ENCODE measurements at regions not wholly inside any gene's neighbourhood (a gene's known extent, or its start where the extent isn't known, plus 50 kb on each side); places are given as distances from the start of the nearest gene placed in this dataset.

GRCh38 chr16:65301029-65301428, 179.2 kb upstream of the CDH11 start:
- POLR2A ChIA-PET, result no interaction called here
- no peak overlapping the region for H3K4me2 ChIP-seq (ENCODE audit: low read length)
- intact Hi-C loops (cut with micrococcal nuclease; ENCODE audit: unreplicated experiment), result no loop called here
- CTCF ChIA-PET (ENCODE audit: unreplicated experiment), result no interaction called here
- H3K79me2 ChIP-seq (ENCODE audit: insufficient read depth, low read depth, low read length), result no peaks in the 10 kb centered on the region
- TF ChIP-seq EZH2phosphoT487 (IDR thresholded peaks at IDR 0.05; ENCODE audit: borderline replicate concordance, low read depth, low read length), result no peak
- TF ChIP-seq CTCF (conservative IDR thresholded peaks at IDR 0.05; ENCODE audit: low read length), result no peak
- H3K4me1 ChIP-seq (ENCODE audit: insufficient read depth, low read length, poor library complexity, severe bottlenecking), result no peaks in the 10 kb centered on the region
- H3K4me3 ChIP-seq (ENCODE audit: low read depth, low read length, poor library complexity, severe bottlenecking), result no peak overlapping the region
- H3K9me3 ChIP-seq (ENCODE audit: low read length), result no peaks in the 10 kb centered on the region
- no TSS peak for BruUV-seq (replicated peaks)
- no peak overlapping the region for H2AFZ ChIP-seq (ENCODE audit: low read length)
- H3K36me3 ChIP-seq (ENCODE audit: insufficient read depth, low read length), result no peaks in the 10 kb centered on the region
- no peak for DNase-seq (ENCODE audit: low spot score)
- H4K20me1 ChIP-seq (ENCODE audit: insufficient read depth, low read length), result no peaks in the 10 kb centered on the region
- H3K27ac ChIP-seq (ENCODE audit: low read depth, low read length, poor library complexity, severe bottlenecking), result no peak overlapping the region
- H3K9me2 ChIP-seq (ENCODE audit: insufficient read depth, low read length), result no peaks in the 10 kb centered on the region

- H3K27ac ChIP-seq (ENCODE audit: low read depth, low read length, poor library complexity, severe bottlenecking), result no peak overlapping the region
- no peaks in the 10 kb centered on the region for H3K9me2 ChIP-seq (ENCODE audit: insufficient read depth, low read length)
- no peak overlapping the region for H2AFZ ChIP-seq (ENCODE audit: low read length)
- H3K4me3 ChIP-seq (ENCODE audit: low read depth, low read length, poor library complexity, severe bottlenecking), result no peak overlapping the region
- no peaks in the 10 kb centered on the region for H3K9me3 ChIP-seq (ENCODE audit: low read length)
- BruUV-seq (replicated peaks), result no TSS peak
- no peaks in the 10 kb centered on the region for H3K36me3 ChIP-seq (ENCODE audit: insufficient read depth, low read length)
- intact Hi-C loops (cut with micrococcal nuclease; ENCODE audit: unreplicated experiment), result no loop called here
- ChIA-PET POLR2A (no interaction called here), CTCF (ENCODE audit: unreplicated experiment) (no interaction called here)
- no peaks in the 10 kb centered on the region for H3K4me1 ChIP-seq (ENCODE audit: insufficient read depth, low read length, poor library complexity, severe bottlenecking)
- no peaks in the 10 kb centered on the region for H3K79me2 ChIP-seq (ENCODE audit: insufficient read depth, low read depth, low read length)
- H4K20me1 ChIP-seq (ENCODE audit: insufficient read depth, low read length), result no peaks in the 10 kb centered on the region
- H3K4me2 ChIP-seq (ENCODE audit: low read length), result no peak overlapping the region
- DNase-seq (ENCODE audit: low spot score), result no peak
- TF ChIP-seq CTCF (conservative IDR thresholded peaks at IDR 0.05; ENCODE audit: low read length) (no peak), EZH2phosphoT487 (IDR thresholded peaks at IDR 0.05; ENCODE audit: borderline replicate concordance, low read depth, low read length) (no peak)
Measured at GRCh38 chr16:65297453-65297852, 175.6 kb upstream of the CDH11 start.

- ChIA-PET POLR2A (no interaction called here), CTCF (ENCODE audit: unreplicated experiment) (interaction anchor here (0.6 kb wide), 1 partner anchor 17 kb away, joined by 3 read pairs; no protein-coding TSS in a partner anchor)
- Histone ChIP-seq H3K79me2 (ENCODE audit: insufficient read depth, low read depth, low read length) (no peaks in the 10 kb centered on the region), H3K27ac (ENCODE audit: low read depth, low read length, poor library complexity, severe bottlenecking) (no peak overlapping the region), H3K4me2 (ENCODE audit: low read length) (no peak overlapping the region), H4K20me1 (ENCODE audit: insufficient read depth, low read length) (no peaks in the 10 kb centered on the region), H3K9me2 (ENCODE audit: insufficient read depth, low read length) (no peaks in the 10 kb centered on the region), H3K4me1 (ENCODE audit: insufficient read depth, low read length, poor library complexity, severe bottlenecking) (no peaks in the 10 kb centered on the region), H3K36me3 (ENCODE audit: insufficient read depth, low read length) (no peaks in the 10 kb centered on the region), H2AFZ (ENCODE audit: low read length) (no peak overlapping the region), H3K4me3 (ENCODE audit: low read depth, low read length, poor library complexity, severe bottlenecking) (no peak overlapping the region), H3K9me3 (ENCODE audit: low read length) (no peaks in the 10 kb centered on the region)
- no TSS peak for BruUV-seq (replicated peaks)
- DNase-seq (ENCODE audit: low spot score), result no peak
- intact Hi-C loops (cut with micrococcal nuclease; ENCODE audit: unreplicated experiment), result no loop called here
- no peak for TF ChIP-seq CTCF (conservative IDR thresholded peaks at IDR 0.05; ENCODE audit: low read length)
- TF ChIP-seq EZH2phosphoT487 (IDR thresholded peaks at IDR 0.05; ENCODE audit: borderline replicate concordance, low read depth, low read length), result no peak
Measured at GRCh38 chr16:65295527-65295926, 173.7 kb upstream of the CDH11 start.
